ENCODE measurements at regions not wholly inside any gene's neighbourhood (a gene's known extent, or its start where the extent isn't known, plus 50 kb on each side); places are given as distances from the start of the nearest gene placed in this dataset.
"Not testable (repeated sequence)": the region's sequence is repeated elsewhere in the genome, so short reads cannot be mapped to it uniquely, and the experiment has no call there.

DNA sequence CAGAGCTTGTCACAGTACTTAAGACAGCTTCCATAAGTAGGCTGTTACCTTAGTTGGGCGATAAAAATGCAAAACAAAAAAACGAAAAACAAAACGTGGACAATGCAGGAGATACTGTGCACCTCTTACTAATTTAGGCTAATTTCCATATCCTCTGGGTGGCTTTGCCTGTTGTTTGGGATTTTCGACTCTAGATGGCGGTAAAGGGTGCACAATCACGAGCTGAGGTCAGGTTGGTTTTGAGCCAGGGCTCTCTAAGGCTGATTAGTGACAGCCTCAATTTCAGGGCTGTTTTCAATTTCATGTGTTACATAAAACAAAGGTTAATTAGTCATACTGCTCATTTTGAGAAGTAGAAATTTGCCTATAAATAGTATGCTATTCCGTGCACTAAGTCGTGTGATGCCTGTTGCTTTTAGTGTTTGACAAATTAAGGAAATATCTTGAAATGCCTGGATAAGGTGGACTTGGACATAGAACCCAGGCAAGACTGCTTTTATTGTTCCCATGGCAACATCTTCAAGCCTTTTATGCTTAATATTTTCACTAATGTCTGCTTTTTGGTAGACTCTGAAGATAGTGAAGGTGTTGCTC is 493.1 kb downstream of the SOCS6 start:
- peak; percentile 40 for DNase-seq (ENCODE audit: low read depth)

DNA sequence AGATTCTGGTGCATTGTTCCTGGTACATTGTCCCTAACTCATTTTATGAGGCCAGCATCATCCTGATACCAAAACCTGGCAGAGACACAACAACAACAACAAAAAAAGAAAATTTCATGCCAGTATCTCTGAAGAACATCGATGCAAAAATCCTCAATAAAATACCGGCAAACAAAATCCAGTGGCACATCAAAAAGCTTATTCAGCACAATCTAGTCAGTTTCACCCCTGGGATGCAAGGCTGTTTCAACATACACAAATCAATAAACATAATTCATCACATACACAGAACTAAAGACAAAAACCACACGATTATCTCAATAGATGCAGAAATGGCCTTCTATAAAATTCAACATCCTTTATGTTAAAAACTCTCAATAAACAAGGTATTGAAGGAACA is 477.4 kb downstream of the SOCS6 start:
- DNase-seq (ENCODE audit: low read depth), result not testable (repeated sequence)

GRCh38 chr18:70762812-70763211 is 474.0 kb downstream of the SOCS6 start:
- no peak for DNase-seq (ENCODE audit: low read depth)

DNA sequence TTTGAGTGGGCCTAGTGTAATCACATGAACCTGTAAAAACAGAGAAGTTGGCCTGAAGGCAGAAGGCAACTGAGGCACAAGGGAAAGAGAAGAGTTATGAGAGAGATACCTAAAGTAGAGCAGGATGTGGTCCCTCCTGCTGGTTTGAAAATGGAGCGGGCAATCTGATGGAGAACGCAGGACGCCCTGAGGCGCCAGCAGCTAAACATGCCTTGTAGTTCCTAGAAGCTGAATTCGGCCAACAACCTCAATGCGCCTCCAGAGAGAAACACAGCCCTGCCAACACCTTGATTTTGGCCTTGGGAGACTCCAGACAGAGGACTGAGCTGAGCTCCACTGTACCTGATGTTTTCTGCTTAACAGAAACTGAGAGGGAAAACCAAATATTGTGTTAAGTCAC is 469.9 kb downstream of the SOCS6 start:
- DNase-seq (ENCODE audit: low read depth), result no peak

GRCh38 chr18:70754486-70754885 is 465.6 kb downstream of the SOCS6 start:
- DNase-seq (ENCODE audit: low read depth), result no peak

DNA sequence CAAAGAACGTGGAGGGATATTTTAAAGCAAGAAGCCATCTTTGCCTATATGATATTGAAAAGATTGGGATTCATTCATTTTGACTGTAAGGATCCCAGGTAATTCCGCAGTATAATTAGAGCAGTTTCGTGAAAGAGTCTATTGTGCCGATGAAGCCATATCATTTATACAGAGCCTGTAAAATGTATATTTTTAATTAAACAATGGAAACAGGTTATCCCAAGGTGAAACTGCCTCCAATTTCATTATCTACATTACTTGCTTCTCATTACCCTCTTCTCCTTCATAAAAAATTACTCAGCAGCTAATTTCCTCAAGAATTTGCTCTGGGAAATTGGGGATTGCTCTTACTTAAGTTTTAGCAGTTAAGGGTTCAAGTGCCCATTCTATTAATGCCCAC is 444.1 kb downstream of the SOCS6 start:
- no peak for DNase-seq (ENCODE audit: low read depth)

DNA sequence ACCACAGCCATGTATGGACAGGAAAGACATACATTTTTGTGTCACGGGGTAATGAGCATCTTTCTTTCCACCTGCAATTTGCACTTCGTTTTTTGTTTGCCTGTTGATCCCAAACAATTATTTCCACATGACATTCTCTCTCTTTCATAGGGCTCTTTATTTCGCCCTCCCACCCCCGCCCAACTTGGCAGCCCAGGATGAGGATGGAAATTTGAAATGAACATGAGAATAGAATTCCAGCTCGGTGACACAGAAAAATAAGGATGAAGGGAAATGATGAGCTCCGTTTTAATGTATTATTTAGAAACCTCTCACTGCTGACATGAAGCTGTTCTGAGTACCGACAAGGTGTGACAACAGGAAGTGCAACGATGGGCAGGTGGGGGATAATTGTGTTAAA is 443.3 kb downstream of the SOCS6 start:
- DNase-seq (ENCODE audit: low read depth), result no peak

DNA sequence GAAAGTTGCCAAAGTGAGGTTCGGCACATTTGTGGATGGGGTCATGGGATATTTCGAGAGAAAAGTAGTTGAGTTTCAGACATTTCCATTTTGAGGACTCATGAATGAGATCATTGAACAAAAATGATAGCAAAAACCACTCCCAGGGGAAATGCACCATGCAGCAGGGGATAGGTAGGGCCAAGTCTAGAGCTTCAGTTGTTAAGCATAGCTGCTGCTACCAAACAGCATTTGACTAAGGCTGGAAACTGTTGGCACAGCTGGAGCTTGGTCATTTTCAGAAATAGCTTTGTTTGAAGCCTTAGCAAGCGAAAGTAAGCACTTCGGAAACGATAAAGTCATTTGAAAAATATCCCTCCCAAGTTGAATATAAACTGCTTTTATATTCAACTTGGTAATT is 431.8 kb downstream of the SOCS6 start:
- no peak for DNase-seq (ENCODE audit: low read depth)

GRCh38 chr18:70709720-70710119 is 420.9 kb downstream of the SOCS6 start:
- no peak for DNase-seq (ENCODE audit: low read depth)

- DNase-seq (ENCODE audit: low read depth), result no peak
These were observed 420.3 kb downstream of the SOCS6 start for GRCh38 chr18:70709144-70709543.

- no peak for DNase-seq (ENCODE audit: low read depth)
These were observed 417.1 kb downstream of the SOCS6 start for GRCh38 chr18:70705831-70706416.

DNA sequence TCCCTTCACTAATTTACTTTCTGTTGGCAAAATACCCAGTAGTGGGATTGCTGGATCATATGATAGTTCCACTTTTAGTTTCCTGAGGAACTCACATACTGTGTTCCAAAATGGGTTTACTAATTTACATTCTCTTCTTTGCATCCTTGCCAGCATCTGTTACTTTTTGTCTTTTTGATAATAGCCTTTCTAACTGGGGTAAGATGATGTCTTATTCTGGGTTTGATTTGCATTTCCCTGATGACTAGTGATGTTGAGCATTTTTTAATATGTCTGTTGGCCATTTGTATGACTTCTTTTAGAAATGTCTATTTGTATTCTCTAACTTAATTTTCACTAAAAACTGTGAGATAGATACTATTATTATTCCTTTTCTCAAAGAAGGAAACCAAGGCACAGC is 411.7 kb downstream of the SOCS6 start:
- DNase-seq (ENCODE audit: low read depth), result no peak

GRCh38 chr18:70698574-70698973 is 409.7 kb downstream of the SOCS6 start:
- DNase-seq (ENCODE audit: low read depth), result no peak

DNA sequence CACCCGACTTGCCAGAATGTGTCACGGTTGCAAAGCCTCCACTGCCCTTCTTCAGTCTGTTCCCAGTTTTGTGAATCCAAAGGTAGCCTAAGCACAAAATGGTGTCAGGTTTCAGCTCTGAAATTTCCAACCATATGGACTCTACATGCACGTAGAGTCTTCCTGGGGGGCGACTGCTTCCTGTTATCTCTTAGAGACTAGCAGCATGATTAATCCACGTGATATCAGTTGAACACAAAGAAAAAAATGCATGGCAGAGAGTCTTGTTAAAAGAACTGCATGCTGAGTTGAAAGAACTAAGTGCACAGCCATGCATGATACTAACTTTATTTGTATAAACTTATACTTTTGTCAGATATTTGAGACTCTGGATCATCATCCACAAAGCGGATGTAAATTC is 404.4 kb downstream of the SOCS6 start:
- no peak for DNase-seq (ENCODE audit: low read depth)

- not testable (repeated sequence) for DNase-seq (ENCODE audit: low read depth)
These were observed 400.9 kb downstream of the SOCS6 start for GRCh38 chr18:70689765-70690164.

DNA sequence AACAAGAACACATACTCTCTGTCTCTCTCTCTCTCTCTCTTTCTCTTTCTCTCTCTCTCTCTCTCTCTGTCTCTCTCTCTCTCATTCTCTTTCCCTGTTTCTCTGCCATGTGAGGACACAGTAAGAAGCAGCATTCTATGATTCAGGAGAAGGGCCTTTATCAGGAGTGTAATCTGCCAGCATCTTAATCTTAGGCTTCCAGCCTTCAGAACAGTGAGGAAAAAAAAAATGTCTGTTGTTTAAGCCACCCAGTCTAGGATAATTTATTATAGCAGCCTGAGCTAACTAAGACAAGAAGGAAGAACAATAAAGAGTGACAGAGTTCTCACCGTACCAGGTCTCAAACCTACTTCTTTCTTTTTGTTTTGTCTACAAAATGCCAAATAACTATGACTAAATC is 399.4 kb downstream of the SOCS6 start:
- no peak for DNase-seq (ENCODE audit: low read depth)

GRCh38 chr18:70684821-70685220 is 396.0 kb downstream of the SOCS6 start:
- DNase-seq (ENCODE audit: low read depth), result no peak

GRCh38 chr18:70683263-70683662 is 394.4 kb downstream of the SOCS6 start:
- no peak for DNase-seq (ENCODE audit: low read depth)

DNA sequence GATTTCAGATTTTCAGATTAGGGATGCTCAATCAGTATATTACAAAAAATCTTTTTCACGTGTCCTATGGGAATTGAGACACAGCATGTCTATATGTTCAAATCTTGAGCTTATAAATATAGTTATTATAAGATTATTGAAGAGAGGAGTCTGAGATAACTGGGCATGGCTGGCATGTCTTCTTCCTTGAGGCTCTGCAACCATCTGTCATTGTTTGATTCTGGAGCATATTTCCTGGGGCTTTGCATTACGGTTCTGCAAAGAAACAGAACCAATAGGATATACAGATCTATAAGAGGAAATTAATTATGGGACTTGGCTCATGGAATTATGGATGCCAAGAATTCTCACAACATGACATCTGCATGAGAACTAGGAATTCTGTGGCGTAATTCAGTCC is 386.1 kb downstream of the SOCS6 start:
- no peak for DNase-seq (ENCODE audit: low read depth)

DNA sequence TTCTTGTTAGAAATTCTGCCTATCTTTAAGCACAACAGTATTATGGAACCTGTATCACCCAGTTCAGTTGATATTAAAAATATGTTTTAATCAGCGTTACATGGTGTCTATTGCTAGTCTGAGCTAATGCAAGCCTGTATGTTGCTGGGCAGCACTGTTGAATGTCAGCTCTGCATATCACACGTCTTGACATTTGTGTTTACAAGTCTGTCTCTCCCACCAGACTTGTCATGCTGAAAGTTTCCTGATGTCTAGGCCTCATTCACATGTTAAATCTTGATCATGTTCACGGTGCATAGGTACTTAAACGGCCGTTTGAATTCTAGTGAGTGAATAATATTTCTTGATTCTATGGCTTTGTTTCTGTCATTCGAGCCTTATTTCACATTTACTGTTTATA is 385.0 kb downstream of the SOCS6 start:
- no peak for DNase-seq (ENCODE audit: low read depth)

GRCh38 chr18:70672581-70672980 is 383.7 kb downstream of the SOCS6 start:
- DNase-seq (ENCODE audit: low read depth), result no peak

DNA sequence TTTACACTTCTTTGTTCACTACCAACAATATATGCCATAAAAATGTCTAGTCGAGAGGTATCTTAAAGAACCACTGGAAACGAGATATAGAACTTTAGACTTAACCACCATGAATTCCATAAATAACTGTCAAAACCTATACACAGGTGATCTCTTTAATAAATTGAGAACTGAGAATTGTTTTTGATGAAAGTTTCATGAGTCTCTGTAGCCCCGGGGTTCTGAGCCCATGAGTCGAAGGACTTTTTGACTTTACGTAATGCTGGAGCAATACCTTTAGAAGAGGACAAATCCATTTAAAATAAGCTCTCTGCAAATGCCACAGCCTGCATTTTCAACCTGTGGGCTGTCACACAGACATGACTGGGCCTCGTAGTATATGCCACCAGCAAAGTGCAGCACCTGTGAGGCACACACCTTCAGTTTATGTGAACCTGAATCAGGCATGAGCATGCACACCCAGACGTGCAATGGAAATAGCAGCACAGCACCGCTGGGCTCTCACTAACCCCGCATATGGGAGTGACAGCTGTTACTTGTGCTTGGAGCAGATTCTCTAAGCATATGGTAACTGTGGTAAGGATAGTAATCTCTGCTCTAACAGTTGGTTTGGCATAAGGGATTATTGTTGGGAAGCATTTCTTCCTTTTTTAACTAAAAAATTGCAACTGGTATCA is 383.2 kb downstream of the SOCS6 start:
- no peak for DNase-seq (ENCODE audit: low read depth)

- no peak for DNase-seq (ENCODE audit: low read depth)
These were observed 378.1 kb downstream of the SOCS6 start for GRCh38 chr18:70666936-70667335.

DNA sequence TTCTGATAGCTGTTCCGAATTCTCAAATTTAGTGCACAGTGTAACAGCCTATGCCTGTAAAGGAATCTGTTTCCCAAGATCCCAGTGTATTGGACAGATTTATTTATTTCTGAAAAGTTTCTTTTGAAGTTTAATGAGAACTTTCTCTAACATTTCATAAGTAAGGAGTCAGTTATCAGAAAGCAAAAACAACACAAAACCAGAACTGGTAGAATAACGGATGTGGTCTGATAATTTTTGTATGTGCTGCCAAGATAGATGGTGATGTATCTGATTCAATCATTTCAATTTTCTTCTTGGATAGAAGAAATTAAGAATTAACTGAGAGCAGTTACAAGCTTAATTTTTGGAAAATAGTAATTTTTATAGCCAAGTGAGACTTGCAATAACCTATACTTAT is 374.3 kb downstream of the SOCS6 start:
- no peak for DNase-seq (ENCODE audit: low read depth)

Measured in stimulated activated CD8-positive, alpha-beta memory T cell treated with anti-CD3 and anti-CD28 coated beads, Interleukin-15, amount 100 ng/mL, for 1 hour (primary cell).